Glomerular visceral epithelial cell (primary cell): ENCODE measurements at regions not wholly inside any gene's neighbourhood (a gene's known extent, or its start where the extent isn't known, plus 50 kb on each side); places are given as distances from the start of the nearest gene placed in this dataset.
"Not testable (repeated sequence)": the region's sequence is repeated elsewhere in the genome, so short reads cannot be mapped to it uniquely, and the experiment has no call there.

Experiments used
- DNase-seq: peaks from one replicate; pipeline ENCODE4 v3.0.0-alpha.2; 2016; ENCODE audit errors: extremely low spot score

DNA sequence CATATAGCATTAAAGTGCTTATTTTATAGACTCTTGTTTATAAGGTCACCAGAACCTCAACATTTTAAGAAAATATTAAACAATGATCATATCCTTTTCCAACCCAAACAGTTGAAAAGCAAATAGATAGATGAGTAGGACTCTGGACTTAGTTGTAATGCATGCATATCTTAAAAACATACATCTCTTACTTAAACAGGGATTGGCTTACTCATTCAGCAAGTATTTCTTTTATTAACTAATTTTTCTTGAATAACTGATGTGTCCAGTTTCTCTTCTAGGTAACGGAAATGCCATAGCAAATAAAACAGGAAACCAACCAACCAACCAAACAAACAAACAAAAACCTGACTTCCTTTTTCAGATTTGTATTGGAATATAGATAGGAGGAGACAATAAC, 70.9 kb upstream of the NBPF4 start:
- no peak for DNase-seq

- DNase-seq = peak; percentile 15
Measured at GRCh38 chr1:108316545-108316944, 72.7 kb upstream of the NBPF4 start.

DNA sequence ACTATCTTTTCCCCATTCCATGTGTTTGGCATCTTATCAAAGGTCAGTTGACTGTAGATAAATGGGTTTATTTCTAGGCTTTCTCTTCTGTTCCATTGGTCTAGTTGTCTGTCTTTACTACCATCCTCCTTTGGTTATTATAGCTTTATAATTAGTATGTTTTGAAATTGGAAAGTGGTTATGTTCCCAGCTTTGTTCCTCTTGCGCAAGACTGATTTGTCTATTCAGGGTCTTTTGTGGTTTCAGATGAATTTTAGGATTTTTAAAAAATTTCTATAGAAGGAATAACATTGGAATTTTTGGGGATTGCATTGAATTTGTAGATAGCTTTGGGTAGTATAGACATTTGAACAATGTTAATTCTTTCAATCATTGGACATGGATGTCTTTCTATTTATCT, 77.0 kb upstream of the NBPF4 start:
- DNase-seq = no peak

- not testable (repeated sequence) for DNase-seq
Measured at GRCh38 chr1:108325338-108325737, 81.5 kb upstream of the NBPF4 start.

- no peak for DNase-seq
Measured at GRCh38 chr1:108327534-108328466, 83.9 kb upstream of the NBPF4 start.

GRCh38 chr1:108345776-108346531, 102.1 kb upstream of the NBPF4 start:
- DNase-seq = no peak

- no peak for DNase-seq
Measured at GRCh38 chr1:108357802-108358201, 92.3 kb upstream of the NBPF6 start.

GRCh38 chr1:108380059-108380832, 69.9 kb upstream of the NBPF6 start:
- not testable (repeated sequence) for DNase-seq
